H1 (cell line): ENCODE measurements at regions not wholly inside any gene's neighbourhood (a gene's known extent, or its start where the extent isn't known, plus 50 kb on each side); places are given as distances from the start of the nearest gene placed in this dataset.

Source experiments
- CEBPB ChIP-seq: IDR thresholded peaks from 2 replicates; pipeline ENCODE4 v1.6.1; 2012; ENCODE audit warnings: low read depth, low read length
- EP300 ChIP-seq, 2 experiments: IDR thresholded peaks; 1 replicate in 1 of 2; 2 replicates in 1 of 2; pipeline ENCODE4 v1.6.1; 2011 to 2012; ENCODE audit warnings: low read depth in 2 of 2, low read length in 2 of 2, mild to moderate bottlenecking in 2 of 2, borderline replicate concordance in 1 of 2, inconsistent platforms in 1 of 2, moderate library complexity in 1 of 2
- JUN ChIP-seq: IDR thresholded peaks from 2 replicates; pipeline ENCODE4 v1.6.1; 2011; ENCODE audit warnings: low read depth, mild to moderate bottlenecking, improper control_type of control experiment, low read length
- SP1 ChIP-seq: IDR thresholded peaks from 2 replicates; pipeline ENCODE4 v1.6.1; 2011; ENCODE audit warnings: low read depth, low read length
- TAF7 ChIP-seq: optimal IDR thresholded peaks from 2 replicates; pipeline ENCODE3; 2011; ENCODE audit warnings: low read depth, mild to moderate bottlenecking, inconsistent platforms, low read length, moderate library complexity, borderline replicate concordance
- TF ChIP-seq, protein P1 (sequence below): IDR thresholded peaks from 2 replicates; pipeline ENCODE4 v1.6.1; 2012; ENCODE audit warnings: inconsistent platforms

DNA sequence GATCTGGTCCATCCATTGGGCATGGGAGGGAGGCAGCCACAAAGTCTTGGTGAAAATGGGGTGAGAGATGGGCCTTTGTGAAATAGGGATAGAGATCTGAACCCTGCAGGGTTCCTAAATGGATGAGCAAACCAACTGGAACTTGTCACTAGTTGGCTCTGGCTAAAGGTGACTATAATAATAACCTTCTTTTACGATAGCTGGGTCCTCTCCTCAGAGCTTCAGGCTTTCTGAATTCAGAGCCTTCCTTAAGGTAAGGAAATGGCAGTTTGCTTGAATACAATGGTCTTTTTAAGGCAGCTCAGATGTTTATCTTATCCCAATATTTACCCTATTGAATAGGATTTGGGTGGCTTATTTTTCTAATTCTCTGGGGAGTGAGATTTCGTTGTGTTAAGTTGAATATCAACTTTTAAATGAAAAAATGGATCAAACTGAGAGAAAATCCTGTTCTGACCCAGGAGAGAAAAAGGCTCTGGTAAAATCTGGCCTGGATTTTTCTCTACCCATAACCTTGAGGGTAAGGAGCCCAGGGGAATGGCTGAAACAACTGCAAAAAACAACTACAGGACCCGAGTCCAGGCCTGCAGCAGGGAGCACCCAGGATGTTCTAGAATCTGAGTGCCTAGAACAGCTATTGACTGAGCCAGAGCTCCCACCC, 61.1 kb upstream of the CXCR4 start (continued):
- no peak for TF ChIP-seq EP300 (IDR thresholded peaks at IDR 0.05; ENCODE audit: borderline replicate concordance in 1 of 2, low read depth in 2 of 2, low read length in 2 of 2)
- TF ChIP-seq, protein P1, sequence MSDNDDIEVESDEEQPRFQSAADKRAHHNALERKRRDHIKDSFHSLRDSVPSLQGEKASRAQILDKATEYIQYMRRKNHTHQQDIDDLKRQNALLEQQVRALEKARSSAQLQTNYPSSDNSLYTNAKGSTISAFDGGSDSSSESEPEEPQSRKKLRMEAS = no peak
- no peak for TF ChIP-seq CEBPB
- TF ChIP-seq TAF7 = no peak
- TF ChIP-seq SP1 = no peak
- no peak for TF ChIP-seq JUN
